ENCODE measurements at regions not wholly inside any gene's neighbourhood (a gene's known extent, or its start where the extent isn't known, plus 50 kb on each side); places are given as distances from the start of the nearest gene placed in this dataset.

DNA sequence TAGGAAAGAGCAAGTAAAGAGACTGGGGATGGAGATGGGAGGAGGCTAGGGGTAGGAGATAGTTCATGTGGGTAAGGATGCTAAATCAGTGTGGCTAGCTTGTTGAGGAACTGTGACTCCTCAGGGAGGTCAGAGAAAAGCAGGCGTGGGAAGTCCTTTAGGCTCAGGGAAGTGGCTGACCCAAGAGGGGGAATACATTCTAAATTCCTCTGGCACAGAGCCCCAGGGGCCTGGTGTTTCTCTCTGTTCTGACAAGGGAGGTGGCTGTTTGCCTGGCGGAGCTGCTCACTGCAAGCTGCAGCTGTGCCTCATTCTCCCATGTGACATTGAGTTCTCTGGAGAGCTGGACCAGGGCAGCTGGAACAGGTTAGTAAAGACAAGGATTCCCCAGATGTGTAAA is 152.2 kb upstream of the SLC38A2 start:
- peaks cover 33% of the 10 kb centered on the region for H3K4me1 ChIP-seq (ENCODE audit: control insufficient read depth, extremely low read depth, insufficient read depth, low read length)
- no peak for FAIRE-seq
- peak; percentile 43 for DNase-seq (ENCODE audit: low read depth, low spot score)
- H3K9ac ChIP-seq (replicated peaks; ENCODE audit: extremely low read depth, insufficient read depth, low read length): peak overlapping the region; percentile 20
- intact Hi-C loops (cut with micrococcal nuclease) (loop anchor here (1.0 to 2.0 kb wide), 6 partner anchors 32 to 152 kb away; partner anchors contain the start of gene SLC38A2), dilution Hi-C loops (cut with MboI; ENCODE audit: extremely low pct_ligation_motif_present, low sequenced_read_pairs) (no loop called here)
- H3K4me2 ChIP-seq (ENCODE audit: insufficient read depth, low read length): peak overlapping the region; percentile 76
- no peak overlapping the region for H2AFZ ChIP-seq (ENCODE audit: low read depth, low read length)
- H4K20me1 ChIP-seq (replicated peaks; ENCODE audit: control insufficient read depth, extremely low read depth, insufficient read depth, low read length): no peaks in the 10 kb centered on the region
- H3K27me3 ChIP-seq (ENCODE audit: control insufficient read depth in 2 of 2, insufficient read depth in 2 of 2, low read length in 2 of 2): no peaks in the 10 kb centered on the region
- ChIA-PET POLR2A (no interaction called here), CTCF (interaction anchor here (2.7 kb wide), 1 partner anchor 137 kb away, joined by 27 read pairs; no protein-coding TSS in a partner anchor)
- no peaks in the 10 kb centered on the region for H3K36me3 ChIP-seq (ENCODE audit: control insufficient read depth in 2 of 2, extremely low read depth in 1 of 2, insufficient read depth in 2 of 2, low read length in 2 of 2)
- H3K27ac ChIP-seq (ENCODE audit: insufficient read depth, low read depth, low read length): peak overlapping the region; percentile 81
- TF ChIP-seq, protein P1, sequence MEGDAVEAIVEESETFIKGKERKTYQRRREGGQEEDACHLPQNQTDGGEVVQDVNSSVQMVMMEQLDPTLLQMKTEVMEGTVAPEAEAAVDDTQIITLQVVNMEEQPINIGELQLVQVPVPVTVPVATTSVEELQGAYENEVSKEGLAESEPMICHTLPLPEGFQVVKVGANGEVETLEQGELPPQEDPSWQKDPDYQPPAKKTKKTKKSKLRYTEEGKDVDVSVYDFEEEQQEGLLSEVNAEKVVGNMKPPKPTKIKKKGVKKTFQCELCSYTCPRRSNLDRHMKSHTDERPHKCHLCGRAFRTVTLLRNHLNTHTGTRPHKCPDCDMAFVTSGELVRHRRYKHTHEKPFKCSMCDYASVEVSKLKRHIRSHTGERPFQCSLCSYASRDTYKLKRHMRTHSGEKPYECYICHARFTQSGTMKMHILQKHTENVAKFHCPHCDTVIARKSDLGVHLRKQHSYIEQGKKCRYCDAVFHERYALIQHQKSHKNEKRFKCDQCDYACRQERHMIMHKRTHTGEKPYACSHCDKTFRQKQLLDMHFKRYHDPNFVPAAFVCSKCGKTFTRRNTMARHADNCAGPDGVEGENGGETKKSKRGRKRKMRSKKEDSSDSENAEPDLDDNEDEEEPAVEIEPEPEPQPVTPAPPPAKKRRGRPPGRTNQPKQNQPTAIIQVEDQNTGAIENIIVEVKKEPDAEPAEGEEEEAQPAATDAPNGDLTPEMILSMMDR (IDR thresholded peaks at IDR 0.05; ENCODE audit: extremely low read depth in 1 of 2, insufficient read depth in 1 of 2, low read depth in 1 of 2, low read length in 2 of 2): no peak
- TF ChIP-seq JUN (IDR thresholded peaks at IDR 0.05; ENCODE audit: borderline replicate concordance, insufficient read depth, insufficient read length, low read depth) (no peak), MYC (IDR thresholded peaks at IDR 0.05; ENCODE audit: low read depth, low read length) (no peak), POLR2AphosphoS5 (IDR thresholded peaks at IDR 0.05; ENCODE audit: insufficient read depth, low read depth, low read length) (no peak), GATA2 (IDR thresholded peaks at IDR 0.05; ENCODE audit: insufficient read depth, insufficient read length, low read depth, low read length) (no peak), EZH2 (IDR thresholded peaks at IDR 0.05; ENCODE audit: borderline replicate concordance, low read depth, low read length, severe bottlenecking) (no peak), FOS (IDR thresholded peaks at IDR 0.05; ENCODE audit: borderline replicate concordance, insufficient read depth, low read length) (no peak), POLR2A (IDR thresholded peaks at IDR 0.05; ENCODE audit: low read depth, low read length) (no peak)
- TF ChIP-seq, protein P2, sequence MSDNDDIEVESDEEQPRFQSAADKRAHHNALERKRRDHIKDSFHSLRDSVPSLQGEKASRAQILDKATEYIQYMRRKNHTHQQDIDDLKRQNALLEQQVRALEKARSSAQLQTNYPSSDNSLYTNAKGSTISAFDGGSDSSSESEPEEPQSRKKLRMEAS (IDR thresholded peaks at IDR 0.05; ENCODE audit: insufficient read depth, insufficient read length): no peak
- BruUV-seq (replicated peaks): no TSS peak
- H3K79me2 ChIP-seq (ENCODE audit: control insufficient read depth, insufficient read depth, low read length): no peaks in the 10 kb centered on the region
- no peak overlapping the region for H3K4me3 ChIP-seq (replicated peaks in 1 of 3; ENCODE audit: insufficient read depth in 1 of 3, low read depth in 1 of 3, low read length in 3 of 3)
- H3K9me1 ChIP-seq (replicated peaks; ENCODE audit: control insufficient read depth, extremely low read depth, insufficient read depth, low read length): no peaks in the 10 kb centered on the region
- H3K9me3 ChIP-seq (replicated peaks; ENCODE audit: control insufficient read depth, insufficient read depth, low read length): no peaks in the 10 kb centered on the region

Data from endothelial cell of umbilical vein (primary cell).